ENCODE measurements at regions not wholly inside any gene's neighbourhood (a gene's known extent, or its start where the extent isn't known, plus 50 kb on each side); places are given as distances from the start of the nearest gene placed in this dataset.
"Not testable (repeated sequence)": the region's sequence is repeated elsewhere in the genome, so short reads cannot be mapped to it uniquely, and the experiment has no call there.

GRCh38 chr11:134944131-134944530 lies 532.1 kb upstream of the B3GAT1 start:
- no peak overlapping the region for H3K4me3 ChIP-seq (ENCODE audit: low read depth, low read length)
- DNase-seq (ENCODE audit: low read depth, low spot score) = no peak
- no peak for TF ChIP-seq CTCF (IDR thresholded peaks at IDR 0.05; ENCODE audit: insufficient read depth, low read length, missing control alignments)
- POLR2A ChIA-PET = no interaction called here
- CTCF ChIA-PET = no interaction called here

- ChIA-PET CTCF (no interaction called here), POLR2A (no interaction called here)
- no peak for TF ChIP-seq CTCF (IDR thresholded peaks at IDR 0.05; ENCODE audit: insufficient read depth, low read length, missing control alignments)
Measured at GRCh38 chr11:134943544-134943943, 531.5 kb upstream of the B3GAT1 start.

GRCh38 chr11:134942681-134943080 lies 530.6 kb upstream of the B3GAT1 start:
- H3K4me3 ChIP-seq (ENCODE audit: low read depth, low read length) = no peak overlapping the region
- no peak for DNase-seq (ENCODE audit: low read depth, low spot score)
- no peak for TF ChIP-seq CTCF (IDR thresholded peaks at IDR 0.05; ENCODE audit: insufficient read depth, low read length, missing control alignments)
- CTCF ChIA-PET = no interaction called here
- POLR2A ChIA-PET = no interaction called here

More at GRCh38 chr11:134943544-134943943, 531.5 kb upstream of the B3GAT1 start:
- DNase-seq (ENCODE audit: low read depth, low spot score) = no peak
- H3K4me3 ChIP-seq (ENCODE audit: low read depth, low read length) = no peak overlapping the region

GRCh38 chr11:134941936-134942600 lies 530.0 kb upstream of the B3GAT1 start:
- CTCF ChIA-PET; POLR2A ChIA-PET; H3K4me3 ChIP-seq (ENCODE audit: low read depth, low read length); DNase-seq (ENCODE audit: low read depth, low spot score): not testable (repeated sequence)
- peak; percentile 45 for TF ChIP-seq CTCF (IDR thresholded peaks at IDR 0.05; ENCODE audit: insufficient read depth, low read length, missing control alignments)

GRCh38 chr11:134941326-134941725 lies 529.3 kb upstream of the B3GAT1 start:
- ChIA-PET CTCF (no interaction called here), POLR2A (no interaction called here)
- H3K4me3 ChIP-seq (ENCODE audit: low read depth, low read length) = no peak overlapping the region
- no peak for DNase-seq (ENCODE audit: low read depth, low spot score)
- TF ChIP-seq CTCF (IDR thresholded peaks at IDR 0.05; ENCODE audit: insufficient read depth, low read length, missing control alignments) = no peak

GRCh38 chr11:134940441-134941126 lies 528.5 kb upstream of the B3GAT1 start:
- ChIA-PET POLR2A (no interaction called here), CTCF (interaction anchor here (1.2 kb wide), 1 partner anchor 72 kb away, joined by 4 read pairs; no protein-coding TSS in a partner anchor)
- TF ChIP-seq CTCF (IDR thresholded peaks at IDR 0.05; ENCODE audit: insufficient read depth, low read length, missing control alignments) = no peak
- DNase-seq (ENCODE audit: low read depth, low spot score) = no peak
- H3K4me3 ChIP-seq (ENCODE audit: low read depth, low read length) = no peak overlapping the region

All from AG04449 (cell line).